Heart left ventricle (tissue), 13 donors: ENCODE measurements at regions not wholly inside any gene's neighbourhood (a gene's known extent, or its start where the extent isn't known, plus 50 kb on each side); places are given as distances from the start of the nearest gene placed in this dataset.

ENCODE experiments used
- POLR2A ChIP-seq, 2 donors: fragments of 450-650 bp; IDR thresholded peaks; one replicate each; pipeline ENCODE4 v1.6.1; 2017; ENCODE audit warnings: antibody characterized with exemption in 2 of 2, mild to moderate bottlenecking in 2 of 2, moderate library complexity in 2 of 2
- TF ChIP-seq, protein P1 (sequence below), 12 donors: fragments of 200-600 bp; sonication (generic) in 4 of 12; IDR thresholded peaks; one replicate each; pipeline versions ENCODE4 v1.5.0 to v1.8.0; 2018 to 2022; ENCODE audit warnings: antibody characterized with exemption in 12 of 12, mild to moderate bottlenecking in 5 of 12
- donor health status: ischemic (EF 13 %, LVEDD 7.1; RV severe dilation, severe dysfunction).
- donor health status: DM: no; HTN: yes; CAD: no.
- donor health status: DM: no; HTN: no; CAD: no.
- donor health status: ischemic (EF 25% LVEDD 6.9; RV normal size, moderate dysfunction).
- donor health status: ischemic (EF 25% LVEDD 5.7; RV mildly dilated, moderate dysfunction).
- donor health status: ischemic (EF 35%, LVEDD 5.7; RV mildly dilated, moderate dysfunction).
- donor health status: nonischemic (EF 11% LVEDD 7.7; RV severe dilation, severe dysfunction).
- donor health status: DM: yes; HTN: yes; CAD: no.
- donor health status: PGD.
- donor health status: ischemic (EF 29% LVEDD 5.4; RV normal size, mild dysfunction).
- donor health status: nonischemic (EF 23%, LVEDD 6.1; RV moderate dilation, normal function).

DNA sequence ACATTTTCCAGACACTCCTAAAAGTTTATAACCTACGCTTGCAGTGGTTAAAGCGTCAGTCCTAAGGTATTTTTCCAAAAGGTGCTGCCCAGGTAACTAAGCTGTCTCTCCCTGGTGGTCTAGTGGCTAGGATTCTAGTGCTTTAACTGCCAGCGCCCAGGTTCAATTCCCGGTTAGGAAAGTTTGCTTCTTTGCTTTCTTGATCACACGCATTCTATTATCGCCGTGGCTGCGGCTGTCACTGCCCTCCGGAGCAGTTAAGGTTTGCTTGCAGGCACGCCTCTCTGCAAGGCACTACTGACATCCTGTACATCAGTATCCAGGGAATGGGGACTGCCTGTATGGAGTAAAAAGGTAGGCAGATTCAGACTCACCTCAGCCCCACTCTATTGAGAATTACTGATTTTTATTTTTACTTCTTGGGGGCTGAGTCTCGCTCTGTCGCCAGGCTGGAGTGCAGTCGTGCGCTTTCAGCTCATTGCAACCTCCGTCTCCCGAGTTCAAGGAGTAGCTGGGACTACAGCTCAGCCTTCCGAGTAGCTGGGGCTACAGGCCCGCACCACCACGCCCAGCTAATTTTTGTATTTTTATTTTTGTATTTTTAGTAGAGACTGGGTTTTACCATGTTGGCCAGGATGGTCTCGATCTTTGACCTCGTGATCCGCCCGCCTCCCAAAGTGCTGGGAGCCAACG is 53.2 kb upstream of the CFAP126 start:
- no peak for TF ChIP-seq POLR2A (IDR thresholded peaks at IDR 0.05)
- TF ChIP-seq, protein P1, sequence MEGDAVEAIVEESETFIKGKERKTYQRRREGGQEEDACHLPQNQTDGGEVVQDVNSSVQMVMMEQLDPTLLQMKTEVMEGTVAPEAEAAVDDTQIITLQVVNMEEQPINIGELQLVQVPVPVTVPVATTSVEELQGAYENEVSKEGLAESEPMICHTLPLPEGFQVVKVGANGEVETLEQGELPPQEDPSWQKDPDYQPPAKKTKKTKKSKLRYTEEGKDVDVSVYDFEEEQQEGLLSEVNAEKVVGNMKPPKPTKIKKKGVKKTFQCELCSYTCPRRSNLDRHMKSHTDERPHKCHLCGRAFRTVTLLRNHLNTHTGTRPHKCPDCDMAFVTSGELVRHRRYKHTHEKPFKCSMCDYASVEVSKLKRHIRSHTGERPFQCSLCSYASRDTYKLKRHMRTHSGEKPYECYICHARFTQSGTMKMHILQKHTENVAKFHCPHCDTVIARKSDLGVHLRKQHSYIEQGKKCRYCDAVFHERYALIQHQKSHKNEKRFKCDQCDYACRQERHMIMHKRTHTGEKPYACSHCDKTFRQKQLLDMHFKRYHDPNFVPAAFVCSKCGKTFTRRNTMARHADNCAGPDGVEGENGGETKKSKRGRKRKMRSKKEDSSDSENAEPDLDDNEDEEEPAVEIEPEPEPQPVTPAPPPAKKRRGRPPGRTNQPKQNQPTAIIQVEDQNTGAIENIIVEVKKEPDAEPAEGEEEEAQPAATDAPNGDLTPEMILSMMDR (IDR thresholded peaks at IDR 0.05) = no peak
